Spleen (tissue), 11 donors: ENCODE measurements at regions not wholly inside any gene's neighbourhood (a gene's known extent, or its start where the extent isn't known, plus 50 kb on each side); places are given as distances from the start of the nearest gene placed in this dataset.

Source experiments
- DNase-seq: peaks from one replicate; pipeline ENCODE4 v3.0.0-alpha.2; 2020
- H3K27ac ChIP-seq, 8 donors: fragments of 200-600 bp; sonication (generic) in 7 of 8; 1 replicate in 4 of 8; 2 replicates in 4 of 8; pipeline versions ENCODE4 v1.5.0 to v1.8.0; 2016 to 2021; ENCODE audit warnings: inconsistent platforms in 4 of 8, mild to moderate bottlenecking in 4 of 8, moderate library complexity in 1 of 8
- H3K27me3 ChIP-seq, 7 donors: fragments of 200-600 bp; sonication (generic) in 6 of 7; replicated peaks in 1 of 7; 1 replicate in 4 of 7; 2 replicates in 3 of 7; pipeline versions ENCODE4 v1.5.0 to v1.8.0; 2016 to 2021; ENCODE audit warnings: inconsistent platforms in 3 of 7, mild to moderate bottlenecking in 1 of 7
- H3K36me3 ChIP-seq, 6 donors: fragments of 200-600 bp; sonication (generic) in 5 of 6; 1 replicate in 4 of 6; 2 replicates in 2 of 6; pipeline versions ENCODE4 v1.5.0 to v1.8.0; 2016 to 2021; ENCODE audit warnings: inconsistent platforms in 2 of 6
- H3K4me1 ChIP-seq, 6 donors: fragments of 200-600 bp; sonication (generic) in 5 of 6; 1 replicate in 3 of 6; 2 replicates in 3 of 6; pipeline versions ENCODE4 v1.5.0 to v1.8.0; 2016 to 2021; ENCODE audit warnings: inconsistent platforms in 3 of 6
- H3K4me3 ChIP-seq, 8 donors: fragments of 200-600 bp; sonication (generic) in 7 of 8; 1 replicate in 4 of 8; 2 replicates in 4 of 8; pipeline versions ENCODE4 v1.5.0 to v1.8.0; 2016 to 2021; ENCODE audit warnings: inconsistent platforms in 4 of 8, mild to moderate bottlenecking in 4 of 8, moderate library complexity in 2 of 8
- H3K9me3 ChIP-seq, 8 donors: fragments of 200-600 bp; sonication (generic) in 7 of 8; 1 replicate in 4 of 8; 2 replicates in 4 of 8; pipeline versions ENCODE4 v1.5.0 to v1.8.0; 2016 to 2021; ENCODE audit warnings: inconsistent platforms in 4 of 8
- POLR2A ChIP-seq, 3 donors: fragments of 450-650 bp; IDR thresholded peaks; one replicate each; pipeline ENCODE4 v1.5.1; 2017; ENCODE audit warnings: antibody characterized with exemption in 3 of 3, mild to moderate bottlenecking in 1 of 3
- POLR2AphosphoS5 ChIP-seq, 3 donors: sonication (generic); formaldehyde crosslinking; IDR thresholded peaks; one replicate each; pipeline ENCODE4 v1.5.1; 2017; ENCODE audit warnings: antibody characterized with exemption in 3 of 3
- WGBS, 5 donors: extraction: QIAGEN DNeasy Blood & Tissue Kit in 3 of 5; methylation state at CpG; one replicate each; pipeline versions ENCODE4 v1.1.5 to v1.1.7; 2013 to 2018; 5-methylcytosine and 5-hydroxymethylcytosine counted together
- intact Hi-C: fragments of 100-400 bp; cut with DNase I; formaldehyde crosslinking; loops from one replicate; pipeline ENCODE4 v1.15.0; 2023; ENCODE audit warnings: low total_unique reads
- TF ChIP-seq, protein P1 (sequence below), 11 experiments: fragments of 200-600 bp in 7 of 11; fragments of 450-650 bp in 4 of 11; sonication (generic) in 4 of 11; IDR thresholded peaks in 8 of 11; conservative IDR thresholded peaks in 3 of 11; 1 replicate in 7 of 11; 2 replicates in 4 of 11; pipeline versions ENCODE4 v1.4.0 to v1.8.0; 2016 to 2021; ENCODE audit warnings: antibody characterized with exemption in 11 of 11, inconsistent platforms in 4 of 11, mild to moderate bottlenecking in 1 of 11
- donor health status: healthy with polysubstance abuse.
- donor health status: DM: no; HTN: no; CAD: no; lungs with moderate emphysema.
- donor health status: DM: no; HTN: no; CAD: no.
- donor health status: Bipolar disorder and iron deficiency.
- donor health status: healthy.
- donor health status: DM: no; HTN: no; CAD: no.
- donor health status: DM: yes; HTN: yes; CAD: no.

DNA sequence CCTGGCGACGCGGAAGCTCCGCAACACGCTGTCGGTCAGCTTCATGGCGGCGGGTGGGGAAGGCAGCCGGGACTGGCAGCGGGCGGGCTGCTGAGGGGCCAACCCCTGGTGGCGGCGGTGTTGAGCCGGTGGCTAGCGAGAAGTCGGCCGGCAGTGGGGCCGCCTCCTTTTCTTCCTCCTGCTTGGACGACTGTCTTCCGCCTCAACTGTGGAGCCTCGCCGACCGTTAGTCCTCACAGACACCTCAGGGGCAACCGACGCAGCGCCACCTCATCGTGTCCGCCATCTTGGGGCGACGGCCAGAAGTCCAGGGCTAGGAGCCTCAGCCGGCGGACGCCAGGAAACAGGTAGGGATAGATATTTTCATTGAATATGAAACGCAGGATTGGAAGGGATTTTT is 875.1 kb downstream of the NSUN3 start:
- Histone ChIP-seq H3K9me3 (peaks cover 0 to 34% (median 21%) of the 10 kb centered on the region in 8 donors), H3K27me3 (no peaks in the 10 kb centered on the region), H3K4me3 (no peak overlapping the region), H3K27ac (no peak overlapping the region), H3K36me3 (no peaks in the 10 kb centered on the region), H3K4me1 (no peaks in the 10 kb centered on the region)
- intact Hi-C loops = no loop called here
- TF ChIP-seq, protein P1, sequence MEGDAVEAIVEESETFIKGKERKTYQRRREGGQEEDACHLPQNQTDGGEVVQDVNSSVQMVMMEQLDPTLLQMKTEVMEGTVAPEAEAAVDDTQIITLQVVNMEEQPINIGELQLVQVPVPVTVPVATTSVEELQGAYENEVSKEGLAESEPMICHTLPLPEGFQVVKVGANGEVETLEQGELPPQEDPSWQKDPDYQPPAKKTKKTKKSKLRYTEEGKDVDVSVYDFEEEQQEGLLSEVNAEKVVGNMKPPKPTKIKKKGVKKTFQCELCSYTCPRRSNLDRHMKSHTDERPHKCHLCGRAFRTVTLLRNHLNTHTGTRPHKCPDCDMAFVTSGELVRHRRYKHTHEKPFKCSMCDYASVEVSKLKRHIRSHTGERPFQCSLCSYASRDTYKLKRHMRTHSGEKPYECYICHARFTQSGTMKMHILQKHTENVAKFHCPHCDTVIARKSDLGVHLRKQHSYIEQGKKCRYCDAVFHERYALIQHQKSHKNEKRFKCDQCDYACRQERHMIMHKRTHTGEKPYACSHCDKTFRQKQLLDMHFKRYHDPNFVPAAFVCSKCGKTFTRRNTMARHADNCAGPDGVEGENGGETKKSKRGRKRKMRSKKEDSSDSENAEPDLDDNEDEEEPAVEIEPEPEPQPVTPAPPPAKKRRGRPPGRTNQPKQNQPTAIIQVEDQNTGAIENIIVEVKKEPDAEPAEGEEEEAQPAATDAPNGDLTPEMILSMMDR (IDR thresholded peaks at IDR 0.05 in 8 of 11, conservative IDR thresholded peaks at IDR 0.05 in 3 of 11) = no peak
- TF ChIP-seq POLR2A (IDR thresholded peaks at IDR 0.05) = no peak
- no peak for TF ChIP-seq POLR2AphosphoS5 (IDR thresholded peaks at IDR 0.05)
- WGBS, 5 donors = 90 to 98% (median 95%) methylated on average over 14 to 34 of the region's 34 CpGs
- peak; percentile 72 for DNase-seq

DNA sequence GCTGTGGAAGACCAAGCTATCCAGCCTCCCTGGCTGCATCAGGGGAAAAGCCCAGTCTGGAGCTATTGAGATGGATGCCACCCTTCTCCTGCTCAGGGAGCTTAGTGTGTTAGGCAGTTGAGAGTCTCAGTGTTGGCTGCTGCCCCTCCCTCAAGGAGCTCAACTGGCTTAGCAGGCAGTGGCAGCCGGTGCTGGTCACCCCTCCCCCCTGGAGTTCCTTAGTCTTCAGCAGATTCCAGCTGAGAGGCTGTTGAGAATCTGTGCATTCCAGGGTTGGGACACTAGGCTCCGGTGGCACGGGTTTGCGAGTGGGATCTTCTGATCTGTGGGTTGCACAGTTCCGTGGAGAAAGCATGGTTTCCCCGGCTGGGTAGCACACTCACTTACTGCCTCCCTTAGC is 883.8 kb downstream of the NSUN3 start:
- intact Hi-C loops = no loop called here
- Histone ChIP-seq H3K36me3 (no peaks in the 10 kb centered on the region), H3K4me3 (no peak overlapping the region), H3K4me1 (no peaks in the 10 kb centered on the region), H3K27ac (no peak overlapping the region), H3K9me3 (peaks cover 0 to 28% (median 16%) of the 10 kb centered on the region in 8 donors), H3K27me3 (no peaks in the 10 kb centered on the region)
- 89 to 96% (median 92%) methylated on average over 6 of the region's 6 CpGs for WGBS, 5 donors
- TF ChIP-seq, protein P1 (IDR thresholded peaks at IDR 0.05 in 8 of 11, conservative IDR thresholded peaks at IDR 0.05 in 3 of 11) = no peak
- no peak for TF ChIP-seq POLR2A (IDR thresholded peaks at IDR 0.05)
- TF ChIP-seq POLR2AphosphoS5 (IDR thresholded peaks at IDR 0.05) = no peak
- DNase-seq = no peak

DNA sequence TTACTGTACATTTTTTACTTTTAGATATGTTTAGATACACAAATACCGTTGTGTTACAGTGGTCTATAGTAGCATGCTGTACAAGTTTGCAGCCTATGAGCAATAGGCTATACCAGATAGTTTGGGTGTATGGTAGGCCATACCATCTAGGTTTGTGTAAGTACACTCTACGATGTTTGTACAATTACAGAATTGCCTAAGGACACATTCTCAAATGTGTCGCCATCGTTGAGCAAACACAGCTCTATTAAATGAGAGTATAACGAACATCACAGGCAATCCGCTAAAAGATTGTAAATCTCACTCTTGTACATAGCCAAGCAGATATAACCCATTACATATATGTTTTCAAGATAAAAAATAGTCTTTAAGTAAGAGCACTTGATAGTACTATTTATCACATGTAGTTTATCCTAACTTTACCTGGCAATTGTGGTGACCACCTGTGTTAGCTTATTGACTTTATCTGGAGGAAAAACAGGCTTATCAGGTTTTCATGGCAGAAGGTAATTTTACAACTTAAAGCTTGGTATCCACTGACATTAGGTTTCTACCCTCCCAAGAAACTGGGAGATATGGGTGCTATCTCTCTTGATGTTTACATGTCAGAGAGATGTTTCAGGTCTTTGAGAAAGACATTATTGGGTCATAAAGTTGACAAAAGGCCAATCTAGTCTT is 898.7 kb downstream of the NSUN3 start:
- H3K36me3 ChIP-seq = no peaks in the 10 kb centered on the region
- no peak overlapping the region for H3K27ac ChIP-seq
- no peaks in the 10 kb centered on the region for H3K27me3 ChIP-seq
- peaks cover 0 to 8% (median 0%) of the 10 kb centered on the region in 8 donors for H3K9me3 ChIP-seq
- TF ChIP-seq, protein P1 (IDR thresholded peaks at IDR 0.05 in 8 of 11, conservative IDR thresholded peaks at IDR 0.05 in 3 of 11) = no peak
- intact Hi-C loops = no loop called here
- no peak for DNase-seq
- H3K4me3 ChIP-seq = no peak overlapping the region
- H3K4me1 ChIP-seq = no peaks in the 10 kb centered on the region
- 81 to 94% (median 86%) methylated on average over 6 of the region's 6 CpGs for WGBS, 5 donors

DNA sequence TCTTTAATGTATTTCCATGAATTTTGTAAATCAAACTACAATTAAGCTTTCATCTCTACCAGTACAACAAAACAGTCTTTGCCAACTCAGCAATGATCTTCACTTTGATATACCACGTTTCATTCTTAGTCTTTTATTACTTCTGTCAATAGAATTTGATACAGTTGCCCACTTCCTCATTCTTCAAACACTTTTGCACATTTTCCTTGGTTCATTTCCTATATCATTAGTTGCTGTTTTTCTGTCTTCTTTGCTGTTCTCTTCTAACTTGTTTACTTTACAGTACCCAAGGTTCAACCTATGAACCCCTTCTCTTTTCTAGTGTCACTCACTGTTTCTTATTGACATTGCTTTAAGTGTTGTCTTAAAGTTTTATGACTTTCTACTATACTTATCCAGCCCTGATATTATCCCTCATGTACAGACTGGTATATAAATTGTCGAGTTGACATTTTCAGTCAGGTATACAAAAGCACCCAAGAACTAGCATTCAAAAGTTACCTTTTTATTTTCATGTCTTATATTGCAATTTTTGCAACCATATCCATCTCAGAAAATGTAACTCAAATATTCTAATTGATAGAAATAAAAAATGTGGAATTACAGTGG is 903.1 kb downstream of the NSUN3 start:
- no peak overlapping the region for H3K27ac ChIP-seq
- DNase-seq = no peak
- TF ChIP-seq, protein P1 (IDR thresholded peaks at IDR 0.05 in 8 of 11, conservative IDR thresholded peaks at IDR 0.05 in 3 of 11) = no peak
- TF ChIP-seq POLR2AphosphoS5 (IDR thresholded peaks at IDR 0.05) = no peak
- no peak for TF ChIP-seq POLR2A (IDR thresholded peaks at IDR 0.05)

More for the DNA sequence above, 903.1 kb downstream of the NSUN3 start:
- intact Hi-C loops = no loop called here
- Histone ChIP-seq H3K36me3 (no peaks in the 10 kb centered on the region), H3K4me1 (no peaks in the 10 kb centered on the region), H3K4me3 (no peak overlapping the region), H3K9me3 (peaks cover 0 to 8% (median 2%) of the 10 kb centered on the region in 8 donors), H3K27me3 (no peaks in the 10 kb centered on the region)
- 26 to 56% (median 43%) methylated on average over 2 of the region's 2 CpGs for WGBS, 5 donors
